Esophagus muscularis mucosa (tissue), 4 donors: ENCODE measurements at regions not wholly inside any gene's neighbourhood (a gene's known extent, or its start where the extent isn't known, plus 50 kb on each side); places are given as distances from the start of the nearest gene placed in this dataset.
A peak's percentile ranks its signal among the peaks of the same experiment; 100 is the strongest.
"Not testable (repeated sequence)": the region's sequence is repeated elsewhere in the genome, so short reads cannot be mapped to it uniquely, and the experiment has no call there.

Experiments
- DNase-seq: peaks from one replicate; pipeline ENCODE4 v3.0.0-alpha.2; 2017; ENCODE audit errors: extremely low spot score
- H3K27ac ChIP-seq, 4 donors: fragments of 200-600 bp; sonication (generic); replicated peaks in 1 of 4; 1 replicate in 3 of 4; 2 replicates in 1 of 4; pipeline ENCODE4 v1.5.1; 2016 to 2019; ENCODE audit warnings: mild to moderate bottlenecking in 1 of 4
- H3K27me3 ChIP-seq, 4 donors: fragments of 200-600 bp; sonication (generic); one replicate each; pipeline versions ENCODE4 v1.5.1 to v1.6.0; 2016 to 2019
- H3K36me3 ChIP-seq, 4 donors: fragments of 200-600 bp; sonication (generic); one replicate each; pipeline ENCODE4 v1.5.1; 2016 to 2019
- H3K4me1 ChIP-seq, 4 donors: fragments of 200-600 bp; sonication (generic); one replicate each; pipeline ENCODE4 v1.5.1; 2016 to 2019
- H3K4me3 ChIP-seq, 4 donors: fragments of 200-600 bp; sonication (generic); 1 replicate in 2 of 4; 2 replicates in 2 of 4; pipeline ENCODE4 v1.5.1; 2016 to 2019; ENCODE audit warnings: mild to moderate bottlenecking in 4 of 4, moderate library complexity in 1 of 4
- H3K9me3 ChIP-seq, 4 donors: fragments of 200-600 bp; sonication (generic); 1 replicate in 3 of 4; 2 replicates in 1 of 4; pipeline ENCODE4 v1.5.1; 2016 to 2019
- CTCF ChIP-seq, 3 experiments: fragments of 200-600 bp in 2 of 3; fragments of 450-650 bp in 1 of 3; sonication (generic) in 2 of 3; IDR thresholded peaks; one replicate each; pipeline ENCODE4 v1.5.1; 2017 to 2019; ENCODE audit warnings: antibody characterized with exemption in 3 of 3, mild to moderate bottlenecking in 2 of 3, moderate library complexity in 1 of 3
- EP300 ChIP-seq: sonication (generic); formaldehyde crosslinking; IDR thresholded peaks from one replicate; pipeline ENCODE4 v1.6.1; 2017; ENCODE audit warnings: antibody characterized with exemption
- POLR2A ChIP-seq: fragments of 450-650 bp; IDR thresholded peaks from one replicate; pipeline ENCODE4 v1.6.1; 2017; ENCODE audit warnings: antibody characterized with exemption, moderate library complexity, mild to moderate bottlenecking, low read depth
- POLR2AphosphoS5 ChIP-seq, 2 donors: sonication (generic); formaldehyde crosslinking; IDR thresholded peaks; one replicate each; pipeline ENCODE4 v1.6.1; 2017; ENCODE audit warnings: antibody characterized with exemption in 2 of 2
- WGBS: methylation state at CpG from one replicate; pipeline ENCODE4 v1.1.5; 2018; 5-methylcytosine and 5-hydroxymethylcytosine counted together
- intact Hi-C: fragments of 100-400 bp; cut with DNase I; formaldehyde crosslinking; loops from one replicate; pipeline ENCODE4 v1.15.1; 2023

GRCh38 chrX:37922928-37923327, 75.6 kb upstream of the DYNLT3 start:
- Histone ChIP-seq H3K36me3 (no peaks in the 10 kb centered on the region), H3K27ac (no peak overlapping the region), H3K4me3 (no peak overlapping the region), H3K27me3 (peaks cover 0 to 2% (median 0%) of the 10 kb centered on the region in 4 donors), H3K4me1 (no peaks in the 10 kb centered on the region), H3K9me3 (peaks cover 0 to 5% (median 2%) of the 10 kb centered on the region in 4 donors)
- intact Hi-C loops: loop anchor here (10.0 kb wide), 1 partner anchor 402 kb away; the partner anchor contains the start of gene RPGR
- TF ChIP-seq POLR2AphosphoS5 (IDR thresholded peaks at IDR 0.05): no peak
- TF ChIP-seq CTCF (IDR thresholded peaks at IDR 0.05): no peak
- TF ChIP-seq EP300: no peak
- no peak for TF ChIP-seq POLR2A
- DNase-seq: no peak
- WGBS: 63% methylated on average over 1 of the region's 1 CpG

DNA sequence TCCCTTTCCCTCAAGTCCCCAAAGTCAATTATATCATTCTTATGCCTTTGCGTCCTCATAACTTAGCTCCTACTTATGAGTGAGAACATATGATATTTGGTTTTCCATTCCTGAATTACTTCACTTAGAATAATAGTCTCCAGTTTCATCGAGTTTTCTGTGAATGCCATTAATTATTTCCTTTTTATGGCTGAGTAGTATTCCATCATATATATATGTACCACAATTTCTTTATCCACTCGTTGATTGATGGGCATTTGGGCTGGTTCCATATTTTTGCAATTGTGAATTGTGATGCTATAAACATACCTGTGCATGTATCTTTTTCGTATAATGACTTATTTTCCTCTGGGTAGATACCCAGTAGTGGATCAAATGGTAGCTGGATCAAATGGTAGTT, 78.4 kb upstream of the DYNLT3 start:
- not testable (repeated sequence) for H3K9me3 ChIP-seq, H3K4me3 ChIP-seq, H3K27me3 ChIP-seq, H3K36me3 ChIP-seq, DNase-seq, H3K27ac ChIP-seq, H3K4me1 ChIP-seq
- WGBS: 77% methylated on average over 4 of the region's 4 CpGs
- intact Hi-C loops: loop anchor here (2.0 to 10.0 kb wide), 2 partner anchors 239 to 399 kb away; partner anchors contain the start of gene RPGR

- Histone ChIP-seq H3K9me3 (no peaks in the 10 kb centered on the region), H3K4me1 (no peaks in the 10 kb centered on the region), H3K4me3 (no peak overlapping the region), H3K36me3 (no peaks in the 10 kb centered on the region), H3K27ac (no peak overlapping the region), H3K27me3 (peaks cover 0 to 2% (median 0%) of the 10 kb centered on the region in 4 donors)
- no peak for DNase-seq
- TF ChIP-seq EP300 (no peak), CTCF (IDR thresholded peaks at IDR 0.05) (peak; percentile 43 to 50 (median 45)), POLR2A (no peak), POLR2AphosphoS5 (IDR thresholded peaks at IDR 0.05) (no peak)
- 27% methylated on average over 2 of the region's 2 CpGs for WGBS
- intact Hi-C loops: loop anchor here (10.0 kb wide), 1 partner anchor 398 kb away; the partner anchor contains the start of gene RPGR
Observed at GRCh38 chrX:37926700-37927099, 79.3 kb upstream of the DYNLT3 start.

DNA sequence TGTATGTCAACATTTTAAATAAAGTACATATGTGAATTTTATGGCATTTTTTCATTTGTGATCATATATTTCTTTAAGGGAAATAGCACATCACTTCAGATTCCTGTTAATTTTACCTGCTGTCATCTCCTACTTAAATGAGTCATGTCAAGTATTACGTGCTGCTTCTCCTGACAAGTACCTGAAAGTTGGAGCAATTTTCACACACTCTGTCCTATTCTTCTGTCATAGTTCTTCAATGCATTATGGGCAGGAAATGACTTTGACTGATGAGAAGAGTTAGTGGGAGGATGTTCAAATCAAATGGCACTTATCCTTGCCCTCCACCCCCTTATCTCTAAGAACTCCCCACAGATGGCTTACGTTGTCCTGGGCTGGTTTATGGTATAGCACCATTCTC, 64.2 kb upstream of the SYTL5 start:
- H3K9me3 ChIP-seq: no peaks in the 10 kb centered on the region
- no peaks in the 10 kb centered on the region for H3K27me3 ChIP-seq
- no peaks in the 10 kb centered on the region for H3K36me3 ChIP-seq
- no peak overlapping the region for H3K27ac ChIP-seq
- no peak for DNase-seq
- intact Hi-C loops: no loop called here
- 76% methylated on average over 2 of the region's 2 CpGs for WGBS
- no peak overlapping the region for H3K4me3 ChIP-seq
- TF ChIP-seq POLR2AphosphoS5 (IDR thresholded peaks at IDR 0.05): no peak
- no peak for TF ChIP-seq EP300
- no peak for TF ChIP-seq POLR2A
- no peak for TF ChIP-seq CTCF (IDR thresholded peaks at IDR 0.05)
- H3K4me1 ChIP-seq: no peaks in the 10 kb centered on the region

- no peak for TF ChIP-seq EP300
- TF ChIP-seq CTCF (IDR thresholded peaks at IDR 0.05): no peak
- TF ChIP-seq POLR2AphosphoS5 (IDR thresholded peaks at IDR 0.05): no peak
- TF ChIP-seq POLR2A: no peak
- H3K27ac ChIP-seq: no peak overlapping the region
- intact Hi-C loops: no loop called here
- H3K9me3 ChIP-seq: no peaks in the 10 kb centered on the region
- no peaks in the 10 kb centered on the region for H3K27me3 ChIP-seq
- no peak for DNase-seq
- no peaks in the 10 kb centered on the region for H3K36me3 ChIP-seq
- 43% methylated on average over 6 of the region's 6 CpGs for WGBS
- no peaks in the 10 kb centered on the region for H3K4me1 ChIP-seq
- no peak overlapping the region for H3K4me3 ChIP-seq
Observed at GRCh38 chrX:37943554-37944344, 62.6 kb upstream of the SYTL5 start.
